Activated T-helper 1 cell treated with anti-CD3 and anti-CD28 coated beads, Interleukin-12 subunit alpha, Interleukin-12 subunit beta, Interleukin-2, Interleukin-4 antibody, amounts not matched to agents 30 ng/mL and 10 ng/mL and 1 ng/mL, durations not matched to agents 14 hours and 24 hours and 36 hours (primary cell): ENCODE measurements at regions not wholly inside any gene's neighbourhood (a gene's known extent, or its start where the extent isn't known, plus 50 kb on each side); places are given as distances from the start of the nearest gene placed in this dataset.

Experiments
- DNase-seq: peaks from one replicate; pipeline ENCODE4 v3.0.0; 2021; ENCODE audit warnings: low spot score
- H3K27ac Mint-ChIP-seq: one replicate; pipeline ENCODE4 v1.8.0; 2021; ENCODE audit warnings: mild to moderate bottlenecking, mixed read lengths
- H3K27me3 Mint-ChIP-seq: one replicate; pipeline ENCODE4 v1.8.0; 2022; ENCODE audit warnings: mild to moderate bottlenecking, moderate library complexity, mixed read lengths; ENCODE audit not compliant: insufficient read depth
- H3K36me3 Mint-ChIP-seq: one replicate; pipeline ENCODE4 v1.8.0; 2021; ENCODE audit warnings: low read depth, mixed read lengths
- H3K4me1 Mint-ChIP-seq: one replicate; pipeline ENCODE4 v1.8.0; 2021; ENCODE audit warnings: low read depth, mixed read lengths
- H3K4me3 Mint-ChIP-seq: one replicate; pipeline ENCODE4 v1.8.0; 2021; ENCODE audit warnings: mild to moderate bottlenecking, moderate library complexity, mixed read lengths
- H3K9me3 Mint-ChIP-seq: one replicate; pipeline ENCODE4 v1.8.0; 2021; ENCODE audit warnings: mixed read lengths
- intact Hi-C: fragments of 100-400 bp; cut with micrococcal nuclease; formaldehyde crosslinking; loops from one replicate; pipeline ENCODE4 v1.15.1; 2024

DNA sequence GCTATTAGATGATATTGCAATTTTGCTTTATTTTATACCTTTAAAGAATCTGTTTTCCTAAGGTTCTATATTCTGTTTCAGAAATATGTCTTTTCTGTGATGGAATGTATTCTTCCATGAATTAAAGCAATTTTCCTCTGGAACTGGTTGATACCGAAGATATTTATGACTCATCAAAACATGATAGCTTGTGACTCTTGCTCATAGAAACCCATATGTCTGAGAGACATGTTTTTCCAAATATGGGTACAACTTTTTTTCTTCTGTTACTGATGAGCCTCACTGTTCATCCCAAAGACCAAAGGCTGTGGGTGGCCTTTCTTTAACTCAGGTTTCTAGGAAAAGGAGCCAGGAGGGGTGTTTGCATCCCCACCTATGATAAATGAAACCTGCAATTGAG, 126.1 kb upstream of the PAPPA start:
- H3K4me1 Mint-ChIP-seq = no peaks in the 10 kb centered on the region
- DNase-seq = no peak
- no peak overlapping the region for H3K27ac Mint-ChIP-seq
- H3K4me3 Mint-ChIP-seq = no peak overlapping the region
- no peaks in the 10 kb centered on the region for H3K36me3 Mint-ChIP-seq
- intact Hi-C loops = no loop called here
- H3K9me3 Mint-ChIP-seq = peaks cover 13% of the 10 kb centered on the region
- H3K27me3 Mint-ChIP-seq = no peaks in the 10 kb centered on the region

DNA sequence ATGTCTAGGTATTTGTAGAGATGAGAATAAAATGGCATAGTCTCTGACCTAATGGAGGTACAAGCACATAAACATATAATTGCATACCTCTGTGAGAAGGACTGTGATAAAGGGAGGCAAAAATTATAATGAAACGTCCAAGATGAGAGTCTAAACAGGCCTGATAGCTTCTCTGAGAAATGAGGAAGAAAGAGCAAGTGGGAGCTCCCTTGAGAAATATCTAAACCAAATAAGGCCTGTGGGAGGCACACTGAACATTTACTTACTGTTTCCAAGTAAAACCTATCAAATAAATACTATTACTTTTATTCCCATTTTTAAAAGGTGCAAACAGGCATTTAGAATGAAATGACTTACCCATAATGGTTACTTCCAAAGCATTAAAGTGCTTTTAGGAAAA, 125.6 kb upstream of the PAPPA start:
- Mint-ChIP-seq H3K27me3 (no peaks in the 10 kb centered on the region), H3K4me3 (no peak overlapping the region), H3K9me3 (peaks cover 13% of the 10 kb centered on the region), H3K27ac (no peak overlapping the region), H3K36me3 (no peaks in the 10 kb centered on the region), H3K4me1 (no peaks in the 10 kb centered on the region)
- intact Hi-C loops = no loop called here
- no peak for DNase-seq

DNA sequence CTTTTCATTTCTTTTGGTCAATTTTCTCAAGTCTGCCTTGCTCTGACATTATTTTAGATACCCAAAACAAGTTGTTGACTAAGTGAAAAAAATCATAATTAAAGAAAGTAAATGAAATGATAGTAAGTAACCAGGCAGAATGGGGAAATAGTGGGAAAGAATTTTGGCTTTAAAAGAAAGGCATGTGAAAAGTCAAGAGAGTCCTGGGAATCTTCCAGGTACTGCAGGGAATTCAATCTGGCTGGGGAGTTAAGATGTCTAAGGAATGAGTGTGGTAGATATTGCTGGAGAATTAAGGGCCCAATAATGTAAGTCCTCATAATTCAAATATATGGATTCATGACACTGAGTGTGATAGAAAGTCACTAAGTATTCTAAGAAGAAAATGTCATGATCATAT, 123.1 kb upstream of the PAPPA start:
- Mint-ChIP-seq H3K27ac (no peak overlapping the region), H3K36me3 (no peaks in the 10 kb centered on the region), H3K27me3 (no peaks in the 10 kb centered on the region), H3K4me1 (no peaks in the 10 kb centered on the region), H3K4me3 (no peak overlapping the region), H3K9me3 (peaks cover 23% of the 10 kb centered on the region)
- intact Hi-C loops = no loop called here
- no peak for DNase-seq

DNA sequence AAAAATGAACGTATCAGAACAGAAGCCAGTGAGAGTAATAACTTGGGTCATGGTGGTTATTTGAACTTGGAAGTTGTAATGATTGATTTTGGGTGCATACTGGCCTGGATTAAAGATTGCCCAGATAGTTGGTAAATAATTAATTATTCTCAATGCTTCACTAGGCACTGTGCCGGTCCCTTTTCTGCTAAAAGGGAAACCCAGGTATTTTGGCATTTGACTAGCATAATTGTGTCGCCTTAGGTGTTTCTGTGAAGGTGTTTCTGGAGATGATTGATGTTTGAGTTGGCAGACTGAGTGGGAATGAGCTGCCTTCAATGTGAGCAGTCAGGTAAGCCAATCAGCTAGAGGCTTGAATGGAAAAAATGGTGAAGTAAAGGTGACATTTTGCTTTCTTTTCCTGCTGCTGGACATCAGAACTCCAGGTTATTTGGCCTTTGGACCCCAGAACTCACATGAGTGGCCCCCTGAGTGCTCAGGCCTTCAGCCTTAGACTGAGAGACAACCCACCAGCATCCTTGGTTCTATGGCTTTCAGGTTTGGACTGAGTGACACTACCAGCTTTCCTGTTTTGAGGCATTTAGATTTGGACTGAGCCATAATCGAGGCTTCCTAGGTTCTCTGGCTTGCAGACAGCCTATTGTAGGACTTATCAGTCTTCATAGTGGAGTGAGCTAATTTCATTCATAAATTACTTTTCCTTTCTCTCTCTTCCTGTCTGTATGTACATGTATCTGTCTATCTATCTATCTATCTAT, 120.7 kb upstream of the PAPPA start:
- no peaks in the 10 kb centered on the region for H3K27me3 Mint-ChIP-seq
- DNase-seq = no peak
- H3K9me3 Mint-ChIP-seq = peaks cover 23% of the 10 kb centered on the region
- no peak overlapping the region for H3K4me3 Mint-ChIP-seq
- no peaks in the 10 kb centered on the region for H3K36me3 Mint-ChIP-seq
- no peak overlapping the region for H3K27ac Mint-ChIP-seq
- intact Hi-C loops = no loop called here
- no peaks in the 10 kb centered on the region for H3K4me1 Mint-ChIP-seq

DNA sequence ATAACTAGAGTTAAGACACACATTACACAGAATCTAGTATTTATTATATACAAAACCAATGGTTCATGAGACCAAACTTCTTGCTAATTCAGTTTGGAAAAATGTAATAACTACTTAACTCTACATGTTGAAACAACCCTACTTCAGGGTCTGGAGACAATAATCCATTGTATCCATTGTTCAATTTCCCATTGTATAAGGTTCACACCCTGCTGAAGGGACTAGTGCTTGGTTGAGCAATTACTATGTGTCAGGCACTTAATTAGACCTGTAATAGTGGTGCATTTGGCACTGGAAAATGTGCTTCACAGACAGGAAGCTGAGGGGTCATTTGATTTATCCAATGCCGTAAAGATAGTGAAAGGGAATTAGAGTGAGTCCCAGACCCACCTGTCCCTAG, 114.3 kb upstream of the PAPPA start:
- intact Hi-C loops = no loop called here
- Mint-ChIP-seq H3K27ac (no peak overlapping the region), H3K9me3 (no peaks in the 10 kb centered on the region), H3K27me3 (no peaks in the 10 kb centered on the region), H3K4me3 (no peak overlapping the region), H3K36me3 (no peaks in the 10 kb centered on the region), H3K4me1 (no peaks in the 10 kb centered on the region)
- no peak for DNase-seq

DNA sequence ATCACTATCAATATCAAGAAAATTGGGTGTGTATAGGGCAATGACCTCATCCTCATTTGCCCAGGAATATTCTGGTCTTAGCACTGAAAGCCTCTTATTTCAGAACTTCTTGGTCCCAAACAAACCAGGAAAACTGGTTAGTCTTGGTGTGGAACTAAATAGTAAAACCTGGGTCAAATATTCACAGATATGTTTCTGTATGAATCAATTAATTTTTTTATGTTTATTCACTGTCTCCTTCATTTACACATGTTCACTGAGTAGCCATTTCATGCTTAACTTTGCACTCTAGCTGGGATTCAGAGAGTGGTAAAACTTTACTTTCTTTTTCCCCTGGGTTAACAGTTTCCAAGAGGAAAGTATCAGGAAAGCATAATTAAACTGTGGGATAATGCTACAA, 113.7 kb upstream of the PAPPA start:
- H3K9me3 Mint-ChIP-seq = no peaks in the 10 kb centered on the region
- no peak overlapping the region for H3K4me3 Mint-ChIP-seq
- no peak overlapping the region for H3K27ac Mint-ChIP-seq
- no peaks in the 10 kb centered on the region for H3K36me3 Mint-ChIP-seq
- intact Hi-C loops = no loop called here
- DNase-seq = no peak
- no peaks in the 10 kb centered on the region for H3K4me1 Mint-ChIP-seq
- no peaks in the 10 kb centered on the region for H3K27me3 Mint-ChIP-seq

DNA sequence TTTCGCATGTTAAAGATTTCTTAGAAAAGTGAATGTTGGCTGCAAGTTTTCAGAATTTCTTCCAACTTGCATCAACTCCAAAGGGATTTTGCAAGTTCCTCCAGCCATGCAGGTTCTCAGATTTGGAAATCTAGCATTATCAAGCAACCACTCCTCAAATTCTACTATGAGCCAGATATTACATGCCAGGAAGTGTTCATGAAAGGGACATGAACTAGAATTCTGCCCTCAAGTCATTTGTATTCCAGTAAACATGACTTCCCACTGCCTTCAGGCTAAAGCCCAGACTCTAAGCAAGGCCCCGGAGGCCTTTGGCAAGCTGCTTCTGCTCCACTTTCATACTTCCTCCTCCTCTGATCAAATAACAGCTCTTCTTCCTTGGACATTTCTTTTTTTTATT, 111.3 kb upstream of the PAPPA start:
- Mint-ChIP-seq H3K27me3 (no peaks in the 10 kb centered on the region), H3K4me3 (no peak overlapping the region), H3K4me1 (no peaks in the 10 kb centered on the region), H3K9me3 (no peaks in the 10 kb centered on the region), H3K36me3 (no peaks in the 10 kb centered on the region), H3K27ac (no peak overlapping the region)
- intact Hi-C loops = no loop called here
- no peak for DNase-seq

DNA sequence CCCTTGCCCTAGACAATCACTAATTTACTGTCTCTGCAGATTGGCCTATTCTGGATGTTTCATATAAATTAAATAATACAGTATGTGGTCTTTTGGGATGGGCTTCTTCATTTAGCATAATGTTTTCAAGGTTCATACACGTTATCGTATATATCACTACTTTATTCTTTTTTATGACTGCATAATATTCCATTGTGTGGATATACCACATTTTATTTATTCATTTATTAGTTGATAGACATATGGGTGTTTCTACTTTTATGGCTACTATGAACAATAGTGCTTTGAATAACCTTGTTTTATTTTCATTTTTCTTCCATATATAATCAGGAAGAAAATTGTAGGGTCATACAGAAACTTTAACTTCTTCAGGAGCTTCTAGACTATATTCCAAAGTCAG, 108.5 kb upstream of the PAPPA start:
- no peak for DNase-seq
- peaks cover 2% of the 10 kb centered on the region for H3K9me3 Mint-ChIP-seq
- H3K27me3 Mint-ChIP-seq = no peaks in the 10 kb centered on the region
- H3K4me3 Mint-ChIP-seq = no peak overlapping the region
- H3K36me3 Mint-ChIP-seq = no peaks in the 10 kb centered on the region
- intact Hi-C loops = no loop called here
- no peak overlapping the region for H3K27ac Mint-ChIP-seq
- H3K4me1 Mint-ChIP-seq = no peaks in the 10 kb centered on the region

DNA sequence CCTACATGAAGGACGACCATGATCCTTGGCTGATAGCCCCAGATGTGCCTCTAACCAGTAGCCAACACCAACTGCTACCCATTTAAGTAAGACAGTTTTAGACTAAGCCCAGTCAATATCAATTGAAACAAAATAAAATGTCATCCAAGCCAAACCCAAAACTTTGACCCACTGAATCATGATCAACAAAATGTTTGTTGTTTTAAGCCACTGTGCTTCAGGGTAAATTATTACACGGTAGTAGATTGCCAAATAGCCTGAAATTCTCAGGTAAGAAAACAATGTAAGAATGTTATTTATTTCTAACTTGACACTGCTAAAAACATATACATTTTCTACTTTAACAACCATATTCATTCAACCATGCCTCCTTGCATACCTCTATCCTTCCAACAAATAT, 105.5 kb upstream of the PAPPA start:
- DNase-seq = no peak
- Mint-ChIP-seq H3K27ac (no peak overlapping the region), H3K4me1 (no peaks in the 10 kb centered on the region)

DNA sequence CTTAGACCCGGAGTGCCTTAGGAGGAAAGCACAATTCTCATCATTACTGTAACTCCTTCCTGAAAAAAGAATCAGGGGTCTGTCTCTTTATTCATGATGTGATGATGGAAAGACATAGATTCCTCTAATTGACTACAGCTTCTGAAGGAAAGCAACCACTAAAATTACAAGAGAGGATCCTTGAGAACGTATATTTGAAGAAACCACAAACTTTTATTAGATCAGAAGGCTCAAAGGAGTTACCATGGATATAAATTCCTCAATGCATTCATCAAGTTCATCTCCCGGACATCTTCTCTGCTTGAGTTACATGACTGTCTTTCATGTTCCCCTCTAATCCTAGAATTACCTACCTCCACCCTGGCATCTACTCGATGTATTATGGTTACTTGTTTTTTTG, 104.1 kb upstream of the PAPPA start:
- intact Hi-C loops = no loop called here
- H3K36me3 Mint-ChIP-seq = no peaks in the 10 kb centered on the region
- H3K4me1 Mint-ChIP-seq = no peaks in the 10 kb centered on the region
- no peak for DNase-seq
- H3K27ac Mint-ChIP-seq = no peak overlapping the region
- peaks cover 2% of the 10 kb centered on the region for H3K9me3 Mint-ChIP-seq
- no peak overlapping the region for H3K4me3 Mint-ChIP-seq
- H3K27me3 Mint-ChIP-seq = no peaks in the 10 kb centered on the region

More for the DNA sequence above, 105.5 kb upstream of the PAPPA start:
- H3K27me3 Mint-ChIP-seq = no peaks in the 10 kb centered on the region
- intact Hi-C loops = no loop called here
- peaks cover 2% of the 10 kb centered on the region for H3K9me3 Mint-ChIP-seq
- no peaks in the 10 kb centered on the region for H3K36me3 Mint-ChIP-seq
- no peak overlapping the region for H3K4me3 Mint-ChIP-seq

DNA sequence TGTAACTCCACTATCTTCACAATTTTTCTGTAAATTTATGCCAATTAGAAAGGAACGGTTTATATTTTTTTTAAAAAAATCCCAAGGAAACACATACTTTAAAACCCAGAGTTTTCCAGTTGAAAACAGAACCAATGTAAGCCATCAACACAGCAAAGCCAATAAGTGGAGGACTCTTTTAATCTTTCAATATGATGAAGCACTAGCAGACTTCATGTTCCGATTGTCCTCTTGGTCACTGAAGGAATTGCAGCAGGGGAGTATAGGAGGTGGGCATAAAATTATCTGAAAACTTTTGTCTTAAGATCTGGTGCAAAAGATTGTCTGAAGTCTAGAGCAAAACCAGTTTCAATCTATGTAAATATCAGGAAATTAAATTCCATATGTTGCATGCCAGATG, 102.1 kb upstream of the PAPPA start:
- no peak for DNase-seq
- no peak overlapping the region for H3K27ac Mint-ChIP-seq
- H3K27me3 Mint-ChIP-seq = no peaks in the 10 kb centered on the region
- H3K4me3 Mint-ChIP-seq = no peak overlapping the region
- no peaks in the 10 kb centered on the region for H3K4me1 Mint-ChIP-seq
- intact Hi-C loops = no loop called here
- no peaks in the 10 kb centered on the region for H3K36me3 Mint-ChIP-seq
- peaks cover 2% of the 10 kb centered on the region for H3K9me3 Mint-ChIP-seq

DNA sequence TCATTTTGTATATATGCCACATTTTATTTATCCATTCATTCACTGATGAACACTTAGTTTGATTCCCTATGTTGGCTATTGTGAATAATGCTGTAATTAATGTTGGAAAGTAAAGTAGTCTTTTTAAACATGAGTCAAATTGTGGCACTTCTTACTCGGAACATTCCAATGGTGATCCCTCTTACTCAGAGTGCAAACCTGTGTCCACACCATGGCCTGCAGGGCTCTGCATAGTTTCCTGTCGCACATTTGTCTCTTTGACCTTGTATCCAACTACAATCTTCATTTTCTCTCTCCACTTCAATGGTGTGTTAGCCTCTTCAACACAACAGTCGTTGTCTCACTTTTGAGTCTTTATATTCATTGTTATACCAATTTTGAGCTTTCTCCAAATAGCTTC, 98.1 kb upstream of the PAPPA start:
- H3K36me3 Mint-ChIP-seq = no peaks in the 10 kb centered on the region
- H3K27ac Mint-ChIP-seq = no peak overlapping the region
- DNase-seq = no peak
- H3K4me3 Mint-ChIP-seq = no peak overlapping the region
- H3K4me1 Mint-ChIP-seq = no peaks in the 10 kb centered on the region
- H3K9me3 Mint-ChIP-seq = no peaks in the 10 kb centered on the region
- intact Hi-C loops = no loop called here
- H3K27me3 Mint-ChIP-seq = no peaks in the 10 kb centered on the region

DNA sequence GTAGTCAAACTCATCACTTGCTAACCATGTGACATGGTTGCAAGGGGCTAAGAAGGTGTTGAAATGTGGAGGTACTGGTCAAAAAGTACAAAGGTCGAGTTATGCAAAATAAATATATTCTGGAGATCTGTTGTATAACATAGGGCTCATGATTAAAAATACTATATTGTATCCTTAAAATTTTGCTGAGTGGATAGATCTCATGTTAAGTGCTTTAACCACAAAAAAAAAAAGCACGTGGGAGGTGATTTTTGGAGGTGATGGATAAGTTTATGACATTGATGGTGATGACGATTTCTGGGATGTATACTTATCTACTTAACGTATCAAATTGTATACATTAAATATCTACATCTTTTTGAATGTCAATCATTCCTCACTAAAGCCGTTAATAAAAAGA, 96.2 kb upstream of the PAPPA start:
- Mint-ChIP-seq H3K4me1 (no peaks in the 10 kb centered on the region), H3K4me3 (no peak overlapping the region), H3K27ac (no peak overlapping the region), H3K9me3 (no peaks in the 10 kb centered on the region), H3K27me3 (no peaks in the 10 kb centered on the region), H3K36me3 (no peaks in the 10 kb centered on the region)
- DNase-seq = no peak
- intact Hi-C loops = no loop called here

DNA sequence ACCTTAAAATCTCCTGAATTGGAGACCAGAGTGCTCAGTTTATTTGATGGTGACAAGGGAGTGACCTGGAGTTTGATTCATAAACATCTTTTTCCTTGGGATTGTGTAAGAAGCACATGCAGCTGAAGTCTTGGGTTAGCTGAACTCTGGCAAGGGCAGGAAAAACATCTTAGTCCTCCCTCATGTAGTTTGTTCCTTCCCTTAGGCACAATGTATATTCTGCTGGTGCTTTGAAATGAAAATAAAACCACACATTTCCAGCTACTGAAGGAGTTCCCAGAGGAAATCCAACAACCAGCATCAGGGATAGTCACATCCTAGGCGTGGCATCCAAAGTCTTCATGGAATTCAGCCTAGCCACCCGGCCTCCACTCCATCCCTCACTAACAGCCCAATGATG, 95.2 kb upstream of the PAPPA start:
- no peak for DNase-seq
- no peaks in the 10 kb centered on the region for H3K36me3 Mint-ChIP-seq

More for the DNA sequence above, 95.2 kb upstream of the PAPPA start:
- no peaks in the 10 kb centered on the region for H3K9me3 Mint-ChIP-seq
- no peaks in the 10 kb centered on the region for H3K4me1 Mint-ChIP-seq
- no peak overlapping the region for H3K4me3 Mint-ChIP-seq
- H3K27me3 Mint-ChIP-seq = no peaks in the 10 kb centered on the region
- intact Hi-C loops = no loop called here
- H3K27ac Mint-ChIP-seq = no peak overlapping the region
